ENCODE measurements at regions not wholly inside any gene's neighbourhood (a gene's known extent, or its start where the extent isn't known, plus 50 kb on each side); places are given as distances from the start of the nearest gene placed in this dataset.
A peak's percentile ranks its signal among the peaks of the same experiment; 100 is the strongest.

DNA sequence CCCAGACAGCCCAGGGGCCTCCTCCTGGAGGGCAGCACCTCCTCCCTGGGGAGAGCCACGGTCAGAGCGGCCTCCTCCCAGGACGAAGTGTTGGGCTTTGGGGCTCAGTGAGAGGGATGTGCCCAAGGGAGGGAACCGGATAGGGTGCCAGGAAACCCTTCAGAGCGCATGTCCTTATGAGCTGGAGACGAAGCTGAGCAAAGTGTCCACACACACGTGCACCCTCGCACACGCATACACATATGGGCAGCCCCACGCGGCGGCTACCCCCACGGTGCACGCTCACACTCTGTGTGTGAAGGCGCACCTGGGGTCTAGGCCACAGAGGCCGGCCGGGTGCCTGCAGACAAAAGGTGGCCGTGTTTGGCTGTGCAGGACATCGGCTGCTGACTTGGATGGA is 106.1 kb upstream of the HDAC4 start:
- no peak for DNase-seq (ENCODE audit: low spot score)
- FAIRE-seq = no peak

GRCh38 chr2:239506101-239506857 is 105.5 kb upstream of the HDAC4 start:
- DNase-seq (ENCODE audit: low spot score) (no peak), FAIRE-seq (no peak)

DNA sequence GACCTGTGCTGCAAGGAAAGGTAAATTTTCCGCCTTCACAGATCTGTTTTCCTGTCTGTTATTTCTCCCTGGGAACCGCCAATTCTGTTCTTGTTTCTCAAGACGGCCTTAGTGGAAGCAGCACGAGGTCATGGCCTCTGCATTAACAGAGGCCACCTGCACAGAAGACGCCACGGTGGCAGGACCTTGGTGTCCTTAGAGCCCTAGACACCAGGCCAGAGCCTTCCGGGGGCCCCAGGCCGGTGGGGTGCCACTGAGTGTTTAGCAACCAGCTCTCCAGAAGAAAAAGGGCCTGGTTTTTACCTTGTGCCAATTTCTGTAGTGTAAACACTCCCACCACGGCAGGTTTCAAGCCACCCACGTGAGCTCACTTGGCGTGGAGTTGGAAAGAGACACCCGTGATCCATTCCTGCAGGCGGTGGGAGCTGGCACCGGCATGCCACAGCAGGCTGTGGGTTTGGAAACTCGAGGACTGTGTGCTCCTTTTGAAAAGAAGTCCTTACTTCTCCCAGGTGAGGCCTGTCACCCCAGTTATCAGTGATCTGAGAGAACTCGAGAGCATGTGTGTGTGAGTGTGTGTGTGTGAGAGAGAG is 103.9 kb upstream of the HDAC4 start:
- no peak for DNase-seq (ENCODE audit: low spot score)
- FAIRE-seq = no peak

DNA sequence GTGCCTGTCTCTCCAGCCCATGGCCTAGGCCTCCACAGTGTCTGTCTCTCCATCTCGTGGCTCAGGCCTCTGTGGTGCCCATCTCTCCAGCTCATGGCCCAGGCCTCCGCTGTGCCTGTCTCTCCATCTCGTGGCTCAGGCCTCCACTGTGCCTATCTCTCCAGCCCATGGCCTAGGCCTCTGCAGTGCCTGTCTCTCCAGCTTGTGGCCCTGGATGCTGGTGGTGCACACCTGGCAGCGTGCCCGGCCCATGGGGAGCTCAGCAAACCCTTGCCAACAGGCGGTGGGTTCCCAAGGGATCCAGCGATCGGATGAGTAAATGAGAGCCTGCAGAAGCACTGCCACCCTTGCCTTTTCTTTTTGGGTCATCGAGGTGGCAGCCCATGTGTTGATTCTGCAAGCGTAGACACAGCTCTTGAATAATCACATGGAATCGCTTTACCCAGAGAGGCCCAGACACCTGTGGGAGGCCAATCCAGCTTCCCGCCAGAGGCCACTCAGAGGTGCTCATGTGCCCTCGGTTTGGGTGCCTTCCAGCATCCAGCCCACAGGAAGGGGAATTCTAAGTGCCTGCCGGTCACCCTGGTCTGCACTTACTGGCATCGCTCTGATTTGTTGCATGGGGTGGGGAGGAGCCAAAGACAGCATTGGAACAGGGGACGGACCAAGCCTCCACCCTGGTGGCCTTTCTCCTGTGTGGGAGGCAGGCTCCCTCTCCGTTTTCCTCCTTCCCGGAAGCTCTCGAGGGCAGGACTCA is 101.8 kb upstream of the HDAC4 start:
- FAIRE-seq = no peak
- DNase-seq (ENCODE audit: low spot score) = no peak

GRCh38 chr2:239500574-239501550 is 100.0 kb upstream of the HDAC4 start:
- DNase-seq (ENCODE audit: low spot score) (no peak), FAIRE-seq (no peak)

DNA sequence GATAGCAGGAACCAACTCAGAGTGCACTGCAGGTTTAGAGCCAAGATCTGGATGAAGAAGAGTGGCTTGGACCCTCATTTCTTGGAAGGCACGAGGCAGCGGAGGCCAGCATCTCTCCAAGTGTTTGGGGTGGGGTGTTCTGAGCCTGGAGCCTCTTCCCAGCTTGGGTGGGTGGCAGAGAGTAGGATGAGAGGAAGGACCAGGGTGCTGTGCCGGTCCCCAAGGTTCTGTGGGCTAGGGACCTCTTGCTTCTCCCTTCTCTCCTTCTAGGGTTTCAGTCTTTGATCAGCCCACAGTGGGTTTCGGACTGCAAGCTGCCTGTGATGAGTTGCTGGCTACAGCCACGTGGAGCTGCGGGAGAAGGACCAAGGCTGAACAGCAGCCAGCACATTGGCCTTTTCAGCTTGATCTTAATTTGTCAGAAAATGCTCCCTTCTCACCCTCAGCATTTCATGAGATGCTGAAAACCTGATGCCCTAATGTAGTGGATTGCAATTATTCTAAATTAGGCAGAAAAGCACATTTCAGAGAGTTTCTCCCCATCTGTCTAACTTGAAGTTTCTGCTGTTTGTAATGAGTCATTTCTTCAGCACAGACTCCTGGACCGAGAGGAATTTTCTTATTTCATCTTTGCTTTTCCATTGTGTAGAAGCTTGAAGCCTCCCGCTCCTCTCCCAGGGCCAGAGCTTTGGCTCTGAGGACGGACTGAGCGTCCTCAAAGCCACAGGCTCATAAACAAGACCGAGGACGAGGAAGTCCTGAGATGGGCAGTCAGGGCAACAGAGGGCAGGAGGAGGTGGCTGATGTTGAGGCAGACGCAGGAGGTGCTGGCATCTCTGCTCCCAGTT is 99.1 kb upstream of the HDAC4 start:
- FAIRE-seq = no peak
- DNase-seq (ENCODE audit: low spot score) = no peak

GRCh38 chr2:239498981-239499634 is 98.3 kb upstream of the HDAC4 start:
- FAIRE-seq (no peak), DNase-seq (ENCODE audit: low spot score) (peak; percentile 56)

DNA sequence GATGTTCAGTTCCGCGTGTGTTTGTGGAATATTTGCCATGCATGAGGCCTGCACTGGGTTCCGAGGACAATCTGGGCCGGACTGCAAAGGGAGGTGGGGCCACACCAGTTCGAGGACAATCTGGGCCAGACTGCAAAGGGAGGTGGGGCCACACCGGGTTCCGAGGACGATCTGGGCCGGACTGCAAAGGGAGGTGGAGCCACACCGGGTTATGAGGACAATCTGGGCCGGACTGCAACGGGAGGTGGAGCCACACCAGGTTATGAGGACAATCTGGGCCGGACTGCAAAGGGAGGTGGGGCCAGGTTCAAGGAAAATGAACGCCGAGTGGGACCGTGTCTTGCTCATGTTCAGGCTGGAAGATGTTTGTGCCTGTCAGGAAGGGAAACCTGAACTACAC is 97.8 kb upstream of the HDAC4 start:
- DNase-seq (ENCODE audit: low spot score) (no peak), FAIRE-seq (peak; percentile 9)

GRCh38 chr2:239496700-239497099 is 95.9 kb upstream of the HDAC4 start:
- no peak for FAIRE-seq
- no peak for DNase-seq (ENCODE audit: low spot score)

DNA sequence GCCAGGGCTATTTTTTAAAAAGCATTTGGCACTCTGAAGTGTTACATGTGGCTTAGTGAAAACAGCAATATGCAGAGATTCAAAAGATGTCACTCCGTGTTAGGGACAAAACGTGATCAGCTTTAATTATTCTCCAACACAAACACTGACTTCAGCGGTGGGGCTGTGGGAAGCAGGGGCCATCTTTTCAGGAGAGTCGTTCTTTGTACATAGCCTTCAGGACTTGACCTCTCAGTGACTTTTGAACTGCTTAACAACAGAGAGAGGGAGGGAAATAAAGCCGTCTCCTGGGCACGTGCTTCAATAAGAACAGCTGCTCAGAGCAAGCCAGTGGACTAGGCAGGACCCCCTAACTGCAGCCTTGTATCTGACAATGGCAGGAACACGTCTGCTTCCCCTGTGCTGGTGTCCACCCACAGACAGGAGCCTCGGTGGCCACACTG is 95.0 kb upstream of the HDAC4 start:
- DNase-seq (ENCODE audit: low spot score) (no peak), FAIRE-seq (no peak)

- DNase-seq (ENCODE audit: low spot score) (no peak), FAIRE-seq (no peak)
Observed at GRCh38 chr2:239495175-239495574, 94.4 kb upstream of the HDAC4 start.

DNA sequence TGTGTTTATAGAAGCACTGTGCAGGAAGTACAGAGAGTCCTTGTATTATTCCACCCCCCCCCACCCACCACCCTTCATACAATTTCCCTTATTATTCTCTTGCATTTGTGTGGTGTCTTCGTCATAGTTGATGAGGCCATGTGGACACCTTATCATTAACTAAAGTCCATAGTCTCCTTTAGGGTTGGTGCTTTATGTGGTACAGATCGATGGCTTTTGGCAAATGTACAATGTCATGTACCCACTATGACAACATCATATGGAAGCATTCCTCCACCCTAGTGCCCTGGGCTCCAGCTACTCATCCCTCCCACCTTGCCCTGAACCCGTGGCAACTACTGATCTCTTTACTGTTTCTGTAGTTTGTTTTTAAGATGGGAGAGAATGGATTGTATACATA is 93.8 kb upstream of the HDAC4 start:
- FAIRE-seq (no peak), DNase-seq (ENCODE audit: low spot score) (no peak)

DNA sequence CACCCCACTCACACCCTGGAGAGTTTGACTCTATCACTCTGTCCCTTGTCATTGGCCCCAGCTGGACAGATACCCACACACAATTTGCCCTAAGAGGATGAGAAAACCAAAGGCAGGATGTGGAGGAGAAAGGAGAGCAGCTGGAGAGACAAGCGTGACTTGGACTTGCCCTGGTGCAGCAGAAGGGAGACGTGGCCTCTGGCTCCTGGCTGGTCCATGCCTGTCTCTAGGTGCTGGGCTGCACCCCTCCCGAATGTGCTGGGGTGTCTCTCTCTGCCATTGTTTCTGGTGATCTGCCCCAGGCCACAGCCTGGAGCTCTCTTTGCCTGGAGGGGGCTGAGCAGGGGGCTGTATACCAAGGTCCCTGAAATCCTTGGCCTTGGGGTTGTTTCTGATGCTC is 88.7 kb upstream of the HDAC4 start:
- DNase-seq (ENCODE audit: low spot score) (no peak), FAIRE-seq (no peak)

GRCh38 chr2:239488125-239488524 is 87.3 kb upstream of the HDAC4 start:
- no peak for DNase-seq (ENCODE audit: low spot score)
- no peak for FAIRE-seq

GRCh38 chr2:239487272-239487671 is 86.5 kb upstream of the HDAC4 start:
- DNase-seq (ENCODE audit: low spot score) = no peak
- no peak for FAIRE-seq

DNA sequence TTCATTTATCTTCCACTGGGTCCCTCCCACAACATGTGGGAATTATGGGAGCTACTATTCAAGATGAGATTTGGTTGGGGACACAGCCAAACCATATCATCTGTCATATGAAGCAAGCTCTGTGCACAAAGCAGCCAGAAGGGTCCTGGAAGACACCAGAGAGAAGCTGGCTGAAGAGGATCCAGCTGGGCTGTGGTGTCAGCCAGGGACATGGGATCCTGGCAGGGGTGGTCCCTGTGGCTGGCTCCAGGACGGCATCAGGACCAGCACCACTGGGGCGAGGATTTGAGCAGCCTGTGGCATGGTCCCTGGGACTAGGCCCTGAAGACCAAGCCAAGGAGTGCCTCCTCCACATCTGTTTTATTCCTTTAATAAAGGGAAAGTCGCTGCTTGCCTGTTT is 84.8 kb upstream of the HDAC4 start:
- DNase-seq (ENCODE audit: low spot score) = no peak
- no peak for FAIRE-seq

GRCh38 chr2:239484571-239485355 is 83.9 kb upstream of the HDAC4 start:
- FAIRE-seq (no peak), DNase-seq (ENCODE audit: low spot score) (no peak)

DNA sequence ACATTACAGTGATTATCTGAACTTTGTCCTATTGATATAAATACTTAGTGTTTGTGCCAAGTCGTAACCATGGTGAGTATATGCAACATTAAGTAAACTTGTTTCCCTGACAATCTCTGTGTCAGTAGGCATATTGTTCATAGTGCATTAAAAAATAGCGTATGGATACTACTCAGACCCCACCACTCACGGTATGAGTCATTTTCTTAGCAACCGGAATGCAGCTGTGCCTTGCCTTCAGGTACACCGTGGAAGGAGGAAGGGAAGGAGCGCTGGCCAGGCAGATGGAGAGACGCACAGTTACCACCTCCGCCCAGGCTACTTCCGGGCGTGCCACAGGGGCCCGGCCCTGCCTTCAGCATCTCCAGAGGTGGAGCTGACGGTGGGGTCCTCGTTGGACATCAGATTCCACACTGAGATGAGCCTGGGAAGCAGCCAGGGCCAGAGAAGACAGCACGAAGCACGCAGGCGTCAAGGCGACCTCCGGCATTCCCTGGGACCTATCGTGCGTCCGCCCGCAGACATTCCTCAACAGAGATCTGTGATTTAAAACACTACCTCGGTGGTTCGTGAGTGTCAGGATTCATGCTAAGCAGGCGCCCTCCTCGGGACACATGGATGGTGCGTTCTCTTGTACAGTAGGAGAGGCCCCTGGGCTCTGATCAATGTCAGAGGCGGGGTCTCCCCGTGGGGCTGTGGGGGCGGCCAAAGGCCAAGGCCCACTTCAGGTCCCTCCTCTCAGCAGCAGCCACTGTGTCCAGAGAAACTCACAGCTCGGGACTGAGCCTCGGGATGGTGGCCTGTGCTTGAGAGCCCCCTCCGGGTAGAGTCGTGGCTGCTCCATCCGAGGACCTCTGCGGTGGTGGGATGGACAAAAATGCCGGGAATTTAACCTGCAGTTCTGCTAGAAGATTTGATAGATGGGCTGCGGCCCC is 82.2 kb upstream of the HDAC4 start:
- FAIRE-seq (no peak), DNase-seq (ENCODE audit: low spot score) (no peak)
